Endothelial cell of umbilical vein (primary cell): ENCODE measurements at regions not wholly inside any gene's neighbourhood (a gene's known extent, or its start where the extent isn't known, plus 50 kb on each side); places are given as distances from the start of the nearest gene placed in this dataset.

Experiments used
- EZH2 ChIP-seq: IDR thresholded peaks from 2 replicates; pipeline ENCODE4 v1.6.1; 2012; ENCODE audit warnings: borderline replicate concordance, low read depth, mild to moderate bottlenecking, moderate library complexity, low read length, inconsistent platforms; ENCODE audit not compliant: severe bottlenecking
- GATA2 ChIP-seq: IDR thresholded peaks from 2 replicates; pipeline ENCODE4 v1.7.0; 2011; ENCODE audit warnings: low read depth, mild to moderate bottlenecking, moderate library complexity, mixed read lengths, low read length; ENCODE audit not compliant: insufficient read length, insufficient read depth
- MYC ChIP-seq: IDR thresholded peaks from one replicate; pipeline ENCODE4 v1.6.1; 2011; ENCODE audit warnings: mild to moderate bottlenecking, low read depth, low read length
- POLR2A ChIP-seq: IDR thresholded peaks from 2 replicates; pipeline ENCODE4 v1.6.1; 2012; ENCODE audit warnings: low read depth, mild to moderate bottlenecking, control low read depth, low read length
- TF ChIP-seq, protein P1 (sequence below): IDR thresholded peaks from 2 replicates; pipeline ENCODE4 v1.6.1; 2011; ENCODE audit not compliant: insufficient read depth, insufficient read length
- TF ChIP-seq, protein P2 (sequence below), 2 donors: IDR thresholded peaks; 1 replicate in 1 of 2; 2 replicates in 1 of 2; pipeline ENCODE4 v1.5.1; 2011; ENCODE audit warnings: low read length in 2 of 2, mild to moderate bottlenecking in 2 of 2, moderate library complexity in 2 of 2, control low read depth in 1 of 2, inconsistent platforms in 1 of 2, low read depth in 1 of 2; ENCODE audit not compliant: insufficient read depth in 1 of 2; ENCODE audit errors: extremely low read depth in 1 of 2

DNA sequence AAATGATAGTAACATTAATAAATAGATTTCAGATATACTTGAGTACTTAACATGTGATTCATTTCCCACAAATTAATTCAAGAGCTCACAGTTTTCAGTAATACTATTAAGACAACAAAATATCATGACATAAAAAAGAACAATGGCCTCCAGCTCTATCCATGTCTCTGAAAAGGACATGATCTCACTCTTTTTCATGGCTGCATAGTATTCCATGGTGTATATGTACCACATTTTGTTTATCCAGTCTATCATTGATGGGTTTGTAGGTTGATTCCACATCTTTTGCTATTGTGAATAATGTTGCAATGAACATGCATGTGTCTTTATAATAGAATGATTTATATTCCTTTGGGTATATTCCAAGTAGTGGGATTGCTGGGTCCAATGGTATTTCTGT is 1012.8 kb upstream of the ALCAM start:
- TF ChIP-seq, protein P1, sequence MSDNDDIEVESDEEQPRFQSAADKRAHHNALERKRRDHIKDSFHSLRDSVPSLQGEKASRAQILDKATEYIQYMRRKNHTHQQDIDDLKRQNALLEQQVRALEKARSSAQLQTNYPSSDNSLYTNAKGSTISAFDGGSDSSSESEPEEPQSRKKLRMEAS: no peak
- TF ChIP-seq, protein P2, sequence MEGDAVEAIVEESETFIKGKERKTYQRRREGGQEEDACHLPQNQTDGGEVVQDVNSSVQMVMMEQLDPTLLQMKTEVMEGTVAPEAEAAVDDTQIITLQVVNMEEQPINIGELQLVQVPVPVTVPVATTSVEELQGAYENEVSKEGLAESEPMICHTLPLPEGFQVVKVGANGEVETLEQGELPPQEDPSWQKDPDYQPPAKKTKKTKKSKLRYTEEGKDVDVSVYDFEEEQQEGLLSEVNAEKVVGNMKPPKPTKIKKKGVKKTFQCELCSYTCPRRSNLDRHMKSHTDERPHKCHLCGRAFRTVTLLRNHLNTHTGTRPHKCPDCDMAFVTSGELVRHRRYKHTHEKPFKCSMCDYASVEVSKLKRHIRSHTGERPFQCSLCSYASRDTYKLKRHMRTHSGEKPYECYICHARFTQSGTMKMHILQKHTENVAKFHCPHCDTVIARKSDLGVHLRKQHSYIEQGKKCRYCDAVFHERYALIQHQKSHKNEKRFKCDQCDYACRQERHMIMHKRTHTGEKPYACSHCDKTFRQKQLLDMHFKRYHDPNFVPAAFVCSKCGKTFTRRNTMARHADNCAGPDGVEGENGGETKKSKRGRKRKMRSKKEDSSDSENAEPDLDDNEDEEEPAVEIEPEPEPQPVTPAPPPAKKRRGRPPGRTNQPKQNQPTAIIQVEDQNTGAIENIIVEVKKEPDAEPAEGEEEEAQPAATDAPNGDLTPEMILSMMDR (IDR thresholded peaks at IDR 0.05; ENCODE audit: extremely low read depth in 1 of 2, insufficient read depth in 1 of 2, low read depth in 1 of 2, low read length in 2 of 2): no peak
- TF ChIP-seq EZH2: no peak
- no peak for TF ChIP-seq GATA2
- TF ChIP-seq POLR2A: no peak
- TF ChIP-seq MYC: no peak
